ENCODE measurements at regions not wholly inside any gene's neighbourhood (a gene's known extent, or its start where the extent isn't known, plus 50 kb on each side); places are given as distances from the start of the nearest gene placed in this dataset.

- no peaks in the 10 kb centered on the region for H3K36me3 ChIP-seq (replicated peaks in 1 of 2; ENCODE audit: control insufficient read depth in 1 of 2, insufficient read depth in 2 of 2, low read length in 2 of 2)
- no peaks in the 10 kb centered on the region for H3K9me3 ChIP-seq (ENCODE audit: low read length)
- H2AFZ ChIP-seq (ENCODE audit: low read length): no peak overlapping the region
- no peak overlapping the region for H3K27ac ChIP-seq (ENCODE audit: extremely low read length, insufficient read depth, low read length)
- ATAC-seq: no peak
- POLR2A ChIA-PET: no interaction called here
- TF ChIP-seq ZNF549 (CRISPR knock-in tag; IDR thresholded peaks at IDR 0.05) (no peak), ZNF605 (CRISPR knock-in tag; IDR thresholded peaks at IDR 0.05) (no peak), ZNF232 (CRISPR knock-in tag; IDR thresholded peaks at IDR 0.05; ENCODE audit: borderline replicate concordance) (no peak), TARDBP (CRISPR knock-in tag; IDR thresholded peaks at IDR 0.05) (no peak), HOXA5 (CRISPR knock-in tag; IDR thresholded peaks at IDR 0.05) (no peak)
- no peaks in the 10 kb centered on the region for H3K4me1 ChIP-seq (ENCODE audit: insufficient read depth, low read length)
- intact Hi-C loops (cut with micrococcal nuclease; ENCODE audit: unreplicated experiment) (no loop called here), in situ Hi-C loops (cut with HindIII; ENCODE audit: extremely low pct_ligation_motif_present, low pct_unique_long_range_greater_than_20kb) (no loop called here)
- CTCF ChIA-PET (ENCODE audit: low intra/inter-chr PET ratio, low total read pairs): no interaction called here
- no peaks in the 10 kb centered on the region for H3K27me3 ChIP-seq (ENCODE audit: control insufficient read depth in 1 of 2, insufficient read depth in 2 of 2, low read length in 2 of 2)
- BruUV-seq (replicated peaks): no TSS peak
- no peak for DNase-seq (ENCODE audit: low spot score)
- H3K79me2 ChIP-seq (ENCODE audit: insufficient read depth, low read length): no peaks in the 10 kb centered on the region
- no peaks in the 10 kb centered on the region for H4K20me1 ChIP-seq (ENCODE audit: insufficient read depth, low read length)
- no peak overlapping the region for H3K4me3 ChIP-seq (replicated peaks in 1 of 3; ENCODE audit: insufficient read depth in 1 of 3, low read depth in 2 of 3, low read length in 3 of 3)
- H3K9ac ChIP-seq (ENCODE audit: insufficient read depth, low read depth, low read length): no peak overlapping the region
- H3K4me2 ChIP-seq (ENCODE audit: low read depth, low read length): no peak overlapping the region
- FAIRE-seq: no peak
These were observed 466.0 kb downstream of the GJA1 start for GRCh38 chr6:121901432-121901831.

GRCh38 chr6:121904559-121904958, 469.1 kb downstream of the GJA1 start:
- Histone ChIP-seq H4K20me1 (ENCODE audit: insufficient read depth, low read length) (no peaks in the 10 kb centered on the region), H3K9me3 (ENCODE audit: low read length) (peaks cover 11% of the 10 kb centered on the region), H3K27ac (ENCODE audit: extremely low read length, insufficient read depth, low read length) (no peak overlapping the region), H3K4me2 (ENCODE audit: low read depth, low read length) (no peak overlapping the region), H3K79me2 (ENCODE audit: insufficient read depth, low read length) (no peaks in the 10 kb centered on the region), H3K4me1 (ENCODE audit: insufficient read depth, low read length) (no peaks in the 10 kb centered on the region), H3K4me3 (replicated peaks in 1 of 3; ENCODE audit: insufficient read depth in 1 of 3, low read depth in 2 of 3, low read length in 3 of 3) (no peak overlapping the region), H3K9ac (ENCODE audit: insufficient read depth, low read depth, low read length) (no peak overlapping the region), H2AFZ (ENCODE audit: low read length) (no peak overlapping the region), H3K36me3 (replicated peaks in 1 of 2; ENCODE audit: control insufficient read depth in 1 of 2, insufficient read depth in 2 of 2, low read length in 2 of 2) (no peaks in the 10 kb centered on the region), H3K27me3 (ENCODE audit: control insufficient read depth in 1 of 2, insufficient read depth in 2 of 2, low read length in 2 of 2) (no peaks in the 10 kb centered on the region)
- POLR2A ChIA-PET: no interaction called here
- ATAC-seq (no peak), DNase-seq (ENCODE audit: low spot score) (no peak), FAIRE-seq (no peak)
- intact Hi-C loops (cut with micrococcal nuclease; ENCODE audit: unreplicated experiment) (no loop called here), in situ Hi-C loops (cut with HindIII; ENCODE audit: extremely low pct_ligation_motif_present, low pct_unique_long_range_greater_than_20kb) (no loop called here)
- BruUV-seq (replicated peaks): no TSS peak
- 2% methylated on average over 4 of the region's 4 CpGs for WGBS (ENCODE audit: low lambda C conversion rate)
- TF ChIP-seq PHB2 (IDR thresholded peaks at IDR 0.05; ENCODE audit: partially characterized antibody): no peak
- CTCF ChIA-PET (ENCODE audit: low intra/inter-chr PET ratio, low total read pairs): no interaction called here
